A549 (cell line): ENCODE measurements at regions not wholly inside any gene's neighbourhood (a gene's known extent, or its start where the extent isn't known, plus 50 kb on each side); places are given as distances from the start of the nearest gene placed in this dataset.

Source experiments
- ATAC-seq, 2 experiments: fragments of 200-7000 bp in 1 of 2; fragments of >200 bp in 1 of 2; cut with Nextera tagmentation in 1 of 2; cut with Tn5 transposase in 1 of 2; 3 replicates each; pipeline versions ENCODE4 v1.8.0 to v1.9.1; 2018 to 2020; ENCODE audit warnings: mild to moderate bottlenecking in 1 of 2, moderate library complexity in 1 of 2
- CTCF ChIA-PET: fragments of 300-600 bp; sonication (Branson Sonifier 250); formaldehyde crosslinking; extraction: SDS; loops from one replicate; lab custom pipeline; 2021; ENCODE audit warnings: antibody characterized with exemption, inconsistent platforms; lab: Yijun Ruan, JAX
- POLR2A ChIA-PET: fragments of 350-600 bp; formaldehyde crosslinking; extraction: SDS; loops from one replicate; lab custom pipeline; 2021; ENCODE audit warnings: antibody characterized with exemption, inconsistent platforms; lab: Yijun Ruan, JAX
- DNase-seq, 2 experiments: peaks; one replicate each; pipeline versions ENCODE4 v3.0.0 to v3.0.0-alpha.2; 2011 to 2016; ENCODE audit warnings: low read depth in 1 of 2, low spot score in 1 of 2
- FAIRE-seq: peaks from 2 replicates; lab custom pipeline; 2011; peaks lifted over from hg19 to GRCh38; lab: Jason Lieb, UNC
- H3K27ac ChIP-seq, 2 experiments: fragments of >200 bp; sonication (Bioruptor Twin); formaldehyde crosslinking; 3 replicates each; pipeline ENCODE4 v1.5.1; 2016 to 2017
- H3K4me1 ChIP-seq: fragments of >200 bp; sonication (Bioruptor Twin); formaldehyde crosslinking; 3 replicates; pipeline ENCODE4 v1.6.1; 2016
- H3K4me2 ChIP-seq: fragments of >200 bp; sonication (Bioruptor Twin); formaldehyde crosslinking; 3 replicates; pipeline ENCODE4 v1.6.1; 2016
- H3K4me3 ChIP-seq: fragments of >200 bp; sonication (Bioruptor Twin); formaldehyde crosslinking; 3 replicates; pipeline ENCODE4 v1.5.1; 2016
- H3K9me3 ChIP-seq: fragments of >200 bp; sonication (Bioruptor Twin); formaldehyde crosslinking; 3 replicates; pipeline ENCODE4 v1.6.1; 2016
- BHLHE40 ChIP-seq: IDR thresholded peaks from 2 replicates; pipeline ENCODE4 v1.6.1; 2012; ENCODE audit warnings: low read depth, low read length, inconsistent platforms
- EHMT2 ChIP-seq: fragments of 200-600 bp; sonication (generic); IDR thresholded peaks from 2 replicates; pipeline ENCODE4 v1.6.1; 2016; ENCODE audit warnings: antibody characterized with exemption, low read depth, mild to moderate bottlenecking, moderate library complexity
- FOXS1 ChIP-seq: fragments of 250-450 bp; sonication (Bioruptor Pico); IDR thresholded peaks from 2 replicates; pipeline ENCODE4 v1.5.0; 2020; ENCODE audit warnings: mild to moderate bottlenecking, moderate library complexity
- GATA3 ChIP-seq: IDR thresholded peaks from 2 replicates; pipeline ENCODE4 v1.6.1; 2012; ENCODE audit warnings: borderline replicate concordance
- HOXB13 ChIP-seq: fragments of 250-450 bp; sonication (Bioruptor Pico); IDR thresholded peaks from 2 replicates; pipeline ENCODE4 v1.5.0; 2020; ENCODE audit warnings: low read depth, mild to moderate bottlenecking, moderate library complexity
- HOXB5 ChIP-seq: fragments of 250-450 bp; sonication (Bioruptor Pico); IDR thresholded peaks from 2 replicates; pipeline ENCODE4 v1.5.0; 2020; ENCODE audit warnings: mild to moderate bottlenecking, moderate library complexity
- JUN ChIP-seq, 2 experiments: fragments of >200 bp; sonication (Bioruptor Twin); formaldehyde crosslinking; IDR thresholded peaks; 2 replicates in 1 of 2; 3 replicates in 1 of 2; pipeline ENCODE4 v1.6.1; 2016 to 2017
- KDM5A ChIP-seq: fragments of 200-600 bp; sonication (generic); IDR thresholded peaks from 2 replicates; pipeline ENCODE4 v1.6.1; 2016; ENCODE audit warnings: antibody characterized with exemption, mild to moderate bottlenecking
- MAFK ChIP-seq: fragments of 450-650 bp; IDR thresholded peaks from 2 replicates; pipeline ENCODE4 v1.6.1; 2014; ENCODE audit not compliant: partially characterized antibody
- MAZ ChIP-seq: fragments of 150-350 bp; IDR thresholded peaks from 2 replicates; pipeline ENCODE4 v1.6.1; 2014; ENCODE audit warnings: antibody characterized with exemption, low read depth, low read length, borderline replicate concordance
- MYC ChIP-seq: IDR thresholded peaks from 2 replicates; pipeline ENCODE4 v1.6.1; 2012; ENCODE audit warnings: mild to moderate bottlenecking, inconsistent platforms, low read length, improper control_type of control experiment, borderline replicate concordance
- RCOR1 ChIP-seq: fragments of 150-350 bp; IDR thresholded peaks from 2 replicates; pipeline ENCODE4 v1.6.1; 2014; ENCODE audit warnings: antibody characterized with exemption, low read length, low read depth
- RFX5 ChIP-seq: fragments of 450-650 bp; IDR thresholded peaks from 2 replicates; pipeline ENCODE4 v1.7.1; 2014; ENCODE audit warnings: antibody characterized with exemption, mild to moderate bottlenecking, moderate library complexity
- RNF2 ChIP-seq: fragments of 200-600 bp; sonication (generic); IDR thresholded peaks from 2 replicates; pipeline ENCODE4 v1.6.1; 2016; ENCODE audit warnings: low read depth, mild to moderate bottlenecking, antibody characterized with exemption, moderate library complexity, borderline replicate concordance
- SREBF2 ChIP-seq: fragments of 450-650 bp; IDR thresholded peaks from 2 replicates; pipeline ENCODE4 v1.6.1; 2014; ENCODE audit warnings: mild to moderate bottlenecking, moderate library complexity
- ZC3H11A ChIP-seq: fragments of 450-650 bp; IDR thresholded peaks from 2 replicates; pipeline ENCODE4 v1.6.1; 2014; ENCODE audit warnings: antibody characterized with exemption, mild to moderate bottlenecking
- ZFP36 ChIP-seq: fragments of 450-650 bp; IDR thresholded peaks from 2 replicates; pipeline ENCODE4 v1.6.1; 2014; ENCODE audit warnings: borderline replicate concordance; ENCODE audit not compliant: partially characterized antibody
- ZSCAN20 ChIP-seq: fragments of 250-450 bp; sonication (Bioruptor Pico); IDR thresholded peaks from 2 replicates; pipeline ENCODE4 v1.8.0; 2022; ENCODE audit warnings: mild to moderate bottlenecking, moderate library complexity
- WGBS: methylation state at CpG from one replicate; pipeline ENCODE4 v1.1.6; 2017; ENCODE audit errors: missing lambda C conversion rate; 5-methylcytosine and 5-hydroxymethylcytosine counted together
- TF ChIP-seq, protein P1 (sequence below): IDR thresholded peaks from 2 replicates; pipeline ENCODE4 v1.6.1; 2012
- TF ChIP-seq, protein P2 (sequence below): fragments of 250-450 bp; sonication (Bioruptor Pico); IDR thresholded peaks from 2 replicates; pipeline ENCODE4 v1.5.0; 2021; ENCODE audit warnings: mild to moderate bottlenecking, moderate library complexity, borderline replicate concordance
- TF ChIP-seq, protein P3 (sequence below): fragments of 250-450 bp; sonication (Bioruptor Pico); IDR thresholded peaks from 2 replicates; pipeline ENCODE4 v1.5.0; 2020; ENCODE audit warnings: low read depth, mild to moderate bottlenecking, moderate library complexity
- TF ChIP-seq, protein P4 (sequence below): fragments of 150-350 bp; IDR thresholded peaks from 2 replicates; pipeline ENCODE4 v1.6.1; 2014; ENCODE audit warnings: low read depth, mild to moderate bottlenecking, low read length

- no peak for TF ChIP-seq MYC
Observed at GRCh38 chr13:63595811-63596210, 2180.2 kb upstream of the PCDH20 start (continued).

- CTCF ChIA-PET: no interaction called here
- Histone ChIP-seq H3K4me3 (no peak overlapping the region), H3K4me1 (no peaks in the 10 kb centered on the region), H3K4me2 (no peak overlapping the region)
- no peak for DNase-seq
- TF ChIP-seq FOXS1 (CRISPR knock-in tag): no peak
- TF ChIP-seq HOXB13 (CRISPR knock-in tag): no peak
- TF ChIP-seq MAZ: no peak
- no peak for TF ChIP-seq BHLHE40
- no peak for TF ChIP-seq HOXB5 (CRISPR knock-in tag)
- no peak for TF ChIP-seq ZSCAN20
- no peak for TF ChIP-seq ZC3H11A
- TF ChIP-seq ZFP36: no peak
- TF ChIP-seq, protein P1, sequence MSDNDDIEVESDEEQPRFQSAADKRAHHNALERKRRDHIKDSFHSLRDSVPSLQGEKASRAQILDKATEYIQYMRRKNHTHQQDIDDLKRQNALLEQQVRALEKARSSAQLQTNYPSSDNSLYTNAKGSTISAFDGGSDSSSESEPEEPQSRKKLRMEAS: no peak
- TF ChIP-seq, protein P2, sequence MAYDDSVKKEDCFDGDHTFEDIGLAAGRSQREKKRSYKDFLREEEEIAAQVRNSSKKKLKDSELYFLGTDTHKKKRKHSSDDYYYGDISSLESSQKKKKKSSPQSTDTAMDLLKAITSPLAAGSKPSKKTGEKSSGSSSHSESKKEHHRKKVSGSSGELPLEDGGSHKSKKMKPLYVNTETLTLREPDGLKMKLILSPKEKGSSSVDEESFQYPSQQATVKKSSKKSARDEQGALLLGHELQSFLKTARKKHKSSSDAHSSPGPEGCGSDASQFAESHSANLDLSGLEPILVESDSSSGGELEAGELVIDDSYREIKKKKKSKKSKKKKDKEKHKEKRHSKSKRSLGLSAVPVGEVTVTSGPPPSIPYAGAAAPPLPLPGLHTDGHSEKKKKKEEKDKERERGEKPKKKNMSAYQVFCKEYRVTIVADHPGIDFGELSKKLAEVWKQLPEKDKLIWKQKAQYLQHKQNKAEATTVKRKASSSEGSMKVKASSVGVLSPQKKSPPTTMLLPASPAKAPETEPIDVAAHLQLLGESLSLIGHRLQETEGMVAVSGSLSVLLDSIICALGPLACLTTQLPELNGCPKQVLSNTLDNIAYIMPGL (CRISPR knock-in tag): no peak
- no peak for TF ChIP-seq SREBF2
- no peak for TF ChIP-seq RFX5
- TF ChIP-seq JUN (IDR thresholded peaks at IDR 0.05): no peak
- no peak for TF ChIP-seq GATA3
- no peak for TF ChIP-seq EHMT2
- TF ChIP-seq, protein P3, sequence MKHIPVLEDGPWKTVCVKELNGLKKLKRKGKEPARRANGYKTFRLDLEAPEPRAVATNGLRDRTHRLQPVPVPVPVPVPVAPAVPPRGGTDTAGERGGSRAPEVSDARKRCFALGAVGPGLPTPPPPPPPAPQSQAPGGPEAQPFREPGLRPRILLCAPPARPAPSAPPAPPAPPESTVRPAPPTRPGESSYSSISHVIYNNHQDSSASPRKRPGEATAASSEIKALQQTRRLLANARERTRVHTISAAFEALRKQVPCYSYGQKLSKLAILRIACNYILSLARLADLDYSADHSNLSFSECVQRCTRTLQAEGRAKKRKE (CRISPR knock-in tag): no peak
- TF ChIP-seq KDM5A: no peak
- TF ChIP-seq MAFK: no peak
- TF ChIP-seq RCOR1: no peak
- TF ChIP-seq, protein P4, sequence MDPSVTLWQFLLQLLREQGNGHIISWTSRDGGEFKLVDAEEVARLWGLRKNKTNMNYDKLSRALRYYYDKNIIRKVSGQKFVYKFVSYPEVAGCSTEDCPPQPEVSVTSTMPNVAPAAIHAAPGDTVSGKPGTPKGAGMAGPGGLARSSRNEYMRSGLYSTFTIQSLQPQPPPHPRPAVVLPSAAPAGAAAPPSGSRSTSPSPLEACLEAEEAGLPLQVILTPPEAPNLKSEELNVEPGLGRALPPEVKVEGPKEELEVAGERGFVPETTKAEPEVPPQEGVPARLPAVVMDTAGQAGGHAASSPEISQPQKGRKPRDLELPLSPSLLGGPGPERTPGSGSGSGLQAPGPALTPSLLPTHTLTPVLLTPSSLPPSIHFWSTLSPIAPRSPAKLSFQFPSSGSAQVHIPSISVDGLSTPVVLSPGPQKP: no peak
- TF ChIP-seq, all 56 proteins: peak for 0
- no peak overlapping the region for H3K27ac ChIP-seq
- POLR2A ChIA-PET: no interaction called here
- WGBS: 51% methylated on average over 7 of the region's 7 CpGs
- ATAC-seq: no peak
- H3K9me3 ChIP-seq: no peaks in the 10 kb centered on the region
- FAIRE-seq: no peak
Observed at GRCh38 chr13:63586467-63586866, 2170.8 kb upstream of the PCDH20 start.

- CTCF ChIA-PET: no interaction called here
- TF ChIP-seq RCOR1 (no peak), RNF2 (no peak)
- TF ChIP-seq, protein P2 (CRISPR knock-in tag): no peak
- H3K9me3 ChIP-seq: no peaks in the 10 kb centered on the region
Observed at GRCh38 chr13:63578796-63579195, 2163.1 kb upstream of the PCDH20 start.

More at GRCh38 chr13:63578796-63579195, 2163.1 kb upstream of the PCDH20 start:
- DNase-seq (no peak), FAIRE-seq (no peak), ATAC-seq (no peak)
- POLR2A ChIA-PET: no interaction called here
- Histone ChIP-seq H3K4me2 (no peak overlapping the region), H3K4me3 (no peak overlapping the region), H3K27ac (no peak overlapping the region), H3K4me1 (no peaks in the 10 kb centered on the region)
- WGBS: 13% methylated on average over 2 of the region's 2 CpGs
